NAMALWA (cell line): ENCODE measurements at regions not wholly inside any gene's neighbourhood (a gene's known extent, or its start where the extent isn't known, plus 50 kb on each side); places are given as distances from the start of the nearest gene placed in this dataset.

Experiments used
- DNase-seq: peaks from one replicate; pipeline ENCODE4 v3.0.0-alpha.2; 2015; ENCODE audit warnings: low spot score

DNA sequence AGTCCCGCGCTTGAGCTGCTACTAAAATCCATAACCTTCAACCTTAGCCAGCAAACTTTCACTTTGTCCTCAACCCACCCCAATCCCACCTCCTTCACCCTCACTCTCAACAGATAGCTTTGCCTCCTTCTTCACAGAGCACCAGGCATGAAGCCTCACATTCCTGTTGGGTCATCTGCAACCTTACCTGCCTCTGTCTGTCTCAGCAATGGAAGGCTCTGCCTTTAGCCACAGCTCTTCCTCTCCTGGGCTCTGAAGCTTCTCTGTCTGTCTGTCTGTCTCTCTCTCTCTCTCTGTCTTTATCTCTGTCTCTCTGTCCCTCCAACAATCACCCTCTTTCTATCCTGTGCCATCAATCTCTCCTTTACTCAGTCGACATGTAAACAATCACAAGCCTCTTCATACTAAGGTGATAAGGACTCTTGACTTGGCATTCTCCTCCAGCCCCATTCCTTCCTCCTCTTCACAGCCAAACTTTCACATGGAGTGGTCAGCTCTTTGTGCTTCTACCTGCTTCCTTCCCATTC, 220.8 kb downstream of the SPTSSA start:
- no peak for DNase-seq

DNA sequence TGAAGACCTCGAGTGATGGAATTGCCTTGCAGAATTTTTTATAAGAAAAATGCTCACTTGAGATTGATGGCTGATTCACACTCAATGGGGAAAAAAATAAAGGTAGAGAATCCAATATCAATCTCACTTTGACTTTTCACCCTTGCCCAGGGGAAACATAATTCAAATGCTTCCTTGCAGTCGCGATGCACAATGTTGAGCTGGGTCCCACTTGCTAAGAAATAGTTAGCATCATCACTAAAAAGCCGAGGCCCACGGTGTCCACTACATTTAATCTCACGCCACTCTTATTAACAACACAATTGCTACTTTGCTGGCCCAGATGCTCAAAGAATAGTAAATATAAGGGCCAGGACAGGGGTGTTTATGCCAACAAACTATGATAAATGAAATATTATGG, 223.4 kb downstream of the SPTSSA start:
- DNase-seq: no peak

DNA sequence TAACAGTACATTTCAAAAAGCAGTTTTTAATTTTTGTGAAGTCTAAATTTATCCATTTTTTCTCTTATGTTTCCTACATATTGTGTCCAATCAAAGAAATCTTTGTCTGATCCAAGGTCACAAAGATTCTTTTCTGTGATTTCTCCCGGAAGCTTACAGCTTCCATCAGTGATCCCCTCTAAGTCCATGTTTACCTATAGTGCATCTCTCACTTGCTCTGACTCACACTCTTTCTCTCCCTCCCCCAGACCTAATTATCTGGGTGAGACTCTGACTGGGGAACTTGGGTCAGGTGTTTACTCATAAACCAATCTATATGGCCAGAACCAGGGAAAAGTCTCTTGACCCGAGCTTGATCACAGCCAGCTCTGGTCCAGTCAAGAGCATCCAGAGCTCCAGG, 224.4 kb downstream of the SPTSSA start:
- no peak for DNase-seq

DNA sequence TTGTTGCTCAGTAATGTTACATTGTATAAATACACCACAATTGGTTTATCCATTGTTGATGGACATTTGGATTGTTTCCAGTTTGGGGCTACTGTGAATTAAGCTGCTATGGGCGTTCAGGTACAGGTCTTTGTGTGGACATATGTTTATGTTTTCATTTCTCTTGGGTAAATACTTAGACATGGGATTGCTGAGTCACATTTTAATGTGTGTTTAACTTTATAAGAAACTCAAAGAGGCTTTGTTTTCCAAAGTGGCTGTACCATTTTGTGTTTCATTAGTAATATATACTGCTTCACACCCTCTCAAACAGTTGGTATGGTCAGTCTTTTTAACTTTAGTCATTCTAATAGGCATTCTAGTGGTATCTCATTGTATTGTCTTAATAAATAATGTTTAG, 225.0 kb downstream of the SPTSSA start:
- DNase-seq: no peak

DNA sequence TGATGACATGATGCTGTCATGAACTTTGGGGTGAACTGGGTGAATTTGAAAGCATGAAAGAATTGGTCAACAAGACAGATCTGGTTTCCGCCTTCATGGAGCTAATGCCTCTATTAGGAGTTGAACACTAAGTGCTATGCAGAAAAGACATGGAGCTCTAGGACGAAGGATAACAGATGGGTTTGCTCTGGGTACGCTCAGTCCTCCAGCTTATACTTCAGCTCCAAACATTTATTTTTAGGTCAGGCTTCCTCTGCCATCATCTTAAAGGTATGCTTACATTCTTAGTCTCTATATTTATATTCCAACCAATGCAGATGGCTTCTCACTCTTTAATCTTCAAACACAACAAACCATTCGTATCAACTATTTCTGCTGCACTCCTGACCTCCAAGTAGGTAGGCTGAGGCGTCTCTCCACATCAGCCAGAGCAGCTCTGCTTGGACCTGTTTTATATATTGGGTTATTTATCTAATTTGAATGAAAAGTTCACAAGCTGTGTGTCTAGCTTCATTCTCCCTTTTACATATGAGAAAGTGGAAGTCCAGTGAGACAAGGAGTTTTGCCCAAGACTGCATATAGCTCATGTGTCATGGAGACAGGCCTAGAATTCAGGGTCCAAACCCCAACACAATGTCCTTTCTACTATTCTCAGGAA, 226.3 kb downstream of the SPTSSA start:
- no peak for DNase-seq

DNA sequence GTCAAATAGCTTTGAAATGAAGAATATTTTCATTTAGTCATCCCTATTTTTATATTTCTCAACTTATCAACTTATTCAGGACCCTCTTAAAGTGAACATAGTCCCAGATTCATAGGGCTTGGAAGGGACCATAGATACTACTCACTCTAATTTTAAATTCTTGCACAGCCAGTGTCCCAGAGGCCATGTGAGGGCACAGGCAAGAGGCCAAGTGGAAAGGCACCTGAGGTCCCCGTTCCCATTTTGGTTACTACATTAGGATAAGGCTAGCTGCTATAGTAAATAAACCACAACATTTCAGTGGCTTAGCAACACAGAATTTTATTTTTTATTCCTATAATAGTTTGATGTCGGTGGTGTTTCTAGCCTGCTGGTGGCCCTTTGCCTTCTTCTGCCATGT, 227.8 kb downstream of the SPTSSA start:
- no peak for DNase-seq

DNA sequence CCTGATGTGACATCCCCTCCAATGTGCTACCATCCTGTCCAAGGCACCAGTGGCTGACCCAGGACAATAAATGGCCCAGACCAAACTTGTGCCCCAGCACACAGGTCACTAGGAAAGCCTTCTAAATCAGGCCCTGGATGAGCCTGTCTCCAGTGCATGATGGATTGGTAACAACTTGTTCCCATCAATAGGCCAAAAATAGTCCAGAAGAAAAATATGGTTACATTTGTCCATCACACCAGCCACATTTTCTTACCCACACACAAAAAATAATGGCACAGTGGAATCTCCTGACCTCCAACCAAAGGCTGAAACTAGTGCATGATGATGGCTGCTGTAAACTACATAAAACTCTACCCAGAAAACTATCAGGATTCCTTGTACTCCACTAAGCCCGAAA, 228.4 kb downstream of the SPTSSA start:
- DNase-seq: no peak

DNA sequence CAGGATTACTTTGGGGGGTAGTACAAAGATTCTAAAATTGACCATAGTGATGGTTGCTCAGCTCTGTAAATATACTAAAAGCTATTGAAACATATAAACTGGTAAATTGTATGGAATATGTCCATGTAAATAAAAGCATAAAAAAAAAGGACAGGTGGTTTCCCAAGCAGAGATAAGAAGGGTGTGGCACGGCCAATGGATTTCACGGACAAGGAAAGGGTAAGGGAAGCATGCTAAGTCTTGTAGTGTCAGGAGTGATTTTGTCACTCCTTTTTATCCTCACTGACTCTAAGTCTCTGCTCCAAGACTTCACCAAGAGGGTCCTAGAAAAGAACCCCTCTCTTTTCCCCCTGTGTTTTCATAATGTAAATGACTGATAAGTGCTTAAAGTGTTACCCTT, 229.2 kb downstream of the SPTSSA start:
- no peak for DNase-seq

DNA sequence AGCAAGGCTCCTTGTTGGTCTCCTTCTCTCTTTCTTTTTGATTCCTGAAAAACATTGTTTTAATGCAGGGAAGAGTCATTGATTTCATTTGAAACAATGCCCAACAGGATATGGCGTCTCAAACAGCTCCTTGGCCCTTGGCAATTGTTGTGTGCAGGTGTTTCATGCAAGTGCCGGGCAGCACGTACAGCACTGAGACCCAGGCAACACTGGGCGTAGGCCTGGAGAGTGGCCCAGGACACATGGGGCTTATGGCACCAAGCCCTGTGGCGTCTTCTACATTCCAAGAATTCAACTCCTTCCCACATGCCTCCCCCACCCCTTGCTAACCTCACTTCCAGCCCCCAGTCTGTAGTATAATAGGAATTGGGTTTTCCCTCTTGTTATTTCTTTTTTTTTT, 230.4 kb downstream of the SPTSSA start:
- DNase-seq: no peak

DNA sequence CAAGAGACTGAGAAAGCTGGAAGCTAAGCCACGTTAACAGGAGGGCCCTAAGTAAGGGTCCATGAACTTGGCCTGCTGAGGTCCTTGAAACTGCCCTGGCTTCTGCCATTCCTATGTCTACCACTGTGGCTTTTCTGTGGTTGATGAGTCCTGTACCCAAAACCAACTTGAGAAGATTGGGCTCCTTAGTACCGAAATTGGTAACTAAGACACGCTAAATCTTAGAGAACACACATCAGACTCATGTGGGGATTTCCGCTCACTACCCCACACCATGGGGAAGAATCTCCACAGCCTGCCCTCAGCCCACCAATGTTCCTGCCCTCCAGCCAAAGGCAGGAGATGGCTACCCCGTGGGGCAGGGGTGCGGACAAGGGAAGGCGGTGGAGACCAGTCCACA, 232.9 kb downstream of the SPTSSA start:
- DNase-seq: no peak

DNA sequence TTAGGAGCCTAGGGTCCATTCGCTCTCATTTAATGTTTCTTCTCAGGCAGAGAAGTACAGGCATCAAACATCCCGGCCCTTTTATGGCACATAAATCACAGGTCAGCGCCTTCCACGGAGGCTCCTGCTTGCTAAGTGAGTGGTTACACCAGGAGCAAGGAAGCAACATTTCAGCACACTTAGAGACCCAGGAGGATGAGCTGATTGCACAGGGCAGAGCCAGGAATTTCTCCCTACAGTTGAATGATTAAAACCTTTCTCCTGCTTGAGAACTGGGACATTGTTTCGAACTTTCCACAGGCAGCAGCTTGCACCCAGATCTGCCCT, 233.4 kb downstream of the SPTSSA start:
- no peak for DNase-seq

DNA sequence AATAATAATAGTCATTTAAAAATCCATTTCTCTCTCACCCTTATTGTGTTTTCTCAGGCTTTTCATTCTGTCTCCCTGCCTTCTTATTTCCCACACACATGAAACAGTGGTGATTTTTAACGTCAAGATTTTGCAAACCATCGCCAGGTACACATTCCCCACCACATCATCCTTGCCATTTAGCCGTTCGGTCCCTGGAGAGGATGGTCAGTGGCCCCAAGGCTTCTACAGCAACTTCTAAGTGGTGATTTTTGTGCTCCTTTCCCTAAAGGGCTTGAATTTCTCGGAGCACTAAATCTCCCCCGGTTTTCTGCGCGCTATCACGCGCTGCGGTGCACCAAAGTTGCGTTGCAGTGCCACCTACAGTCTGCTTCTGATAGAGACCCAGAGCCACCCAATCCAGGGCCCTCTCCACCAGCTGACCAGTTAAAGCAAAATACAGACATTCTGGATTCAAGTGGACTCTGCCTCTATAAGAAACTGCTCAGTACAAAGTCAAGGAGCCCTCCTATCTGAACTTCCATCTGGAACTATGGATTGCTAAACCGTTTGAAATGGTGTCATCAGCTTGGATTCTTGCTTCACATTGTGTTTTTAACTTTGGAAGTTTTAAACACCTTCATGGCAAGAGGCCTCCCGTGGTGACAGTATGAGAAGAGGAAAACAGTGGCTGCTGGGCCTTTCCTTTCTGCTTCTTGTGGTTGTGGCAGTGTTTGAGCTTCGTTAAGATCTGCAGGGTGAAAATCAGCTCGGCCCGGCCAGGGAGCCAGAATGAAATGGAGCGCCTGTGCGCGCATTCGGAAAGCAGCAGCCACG, 234.0 kb downstream of the SPTSSA start:
- DNase-seq: peak; percentile 41

DNA sequence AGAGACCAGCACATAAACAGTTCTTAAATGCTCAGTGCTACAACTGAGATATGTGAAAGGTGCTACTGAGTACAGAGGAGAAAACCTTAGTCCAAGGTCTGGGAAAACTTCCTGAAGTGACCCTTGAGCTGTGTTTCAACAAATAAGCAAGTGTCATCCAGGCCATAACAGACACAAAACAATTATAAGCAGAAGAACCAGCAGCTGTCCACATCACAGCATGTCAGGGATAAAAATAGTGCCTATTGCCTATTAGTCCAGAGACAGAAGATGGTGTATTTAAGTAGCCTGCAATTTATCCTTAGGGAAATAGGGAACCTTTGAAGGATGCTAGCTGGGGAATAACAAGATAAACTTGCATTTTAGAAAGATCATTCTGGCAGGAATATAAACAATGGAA, 237.8 kb downstream of the SPTSSA start:
- no peak for DNase-seq

DNA sequence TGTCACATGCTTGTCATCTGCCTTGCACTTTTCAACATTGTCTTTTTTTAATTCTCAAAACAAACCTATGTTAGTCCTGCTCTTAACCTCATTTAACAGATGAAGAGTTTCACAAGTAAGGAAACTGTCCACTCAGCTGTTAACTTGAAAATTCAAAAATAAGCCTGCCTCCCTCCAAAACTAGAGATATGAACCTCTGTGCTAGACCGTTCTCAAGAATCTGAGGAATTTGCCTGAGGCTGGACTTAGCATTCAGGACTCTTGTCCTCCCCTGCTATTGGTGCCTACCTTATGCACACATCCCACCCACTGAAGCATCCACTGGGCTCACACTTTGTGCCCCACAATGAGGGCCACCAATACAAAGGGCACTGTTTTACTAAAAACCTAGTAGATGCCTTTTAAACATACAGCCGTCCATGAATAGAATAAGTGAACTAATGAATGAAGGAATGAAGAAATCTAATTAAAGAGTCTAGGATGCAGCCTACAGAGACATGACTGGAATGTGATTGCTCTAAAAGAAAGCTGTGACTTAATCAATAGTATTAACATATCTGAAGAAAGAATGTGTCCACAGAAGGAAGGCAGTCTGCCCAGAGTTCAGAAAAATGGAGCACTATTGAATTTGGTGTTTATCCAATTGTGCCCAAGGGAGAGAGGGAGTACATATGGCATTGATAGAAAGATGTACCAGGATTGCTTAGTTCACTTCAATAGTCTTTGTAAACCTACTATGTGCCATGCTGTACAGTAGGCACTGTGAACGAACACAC, 238.5 kb downstream of the SPTSSA start:
- no peak for DNase-seq

DNA sequence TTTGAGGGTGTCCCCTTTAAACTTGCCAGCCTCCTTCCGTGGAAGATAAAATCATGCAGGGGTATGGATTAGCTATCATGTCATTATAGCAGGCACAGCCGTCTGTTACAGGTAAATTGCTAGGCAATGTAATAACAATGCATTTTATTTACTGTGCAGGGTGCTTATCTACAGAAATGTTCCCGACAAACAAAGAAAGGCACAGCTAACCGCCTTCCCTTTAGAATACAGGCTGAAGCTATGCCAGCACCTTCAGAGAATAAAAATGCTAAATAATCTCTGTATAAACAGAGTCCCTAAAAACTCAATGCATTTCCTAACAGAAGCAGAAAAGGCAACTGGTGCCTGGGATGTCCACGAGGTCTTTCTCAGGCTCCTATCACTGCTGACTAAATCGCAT, 239.2 kb downstream of the SPTSSA start:
- DNase-seq: no peak

DNA sequence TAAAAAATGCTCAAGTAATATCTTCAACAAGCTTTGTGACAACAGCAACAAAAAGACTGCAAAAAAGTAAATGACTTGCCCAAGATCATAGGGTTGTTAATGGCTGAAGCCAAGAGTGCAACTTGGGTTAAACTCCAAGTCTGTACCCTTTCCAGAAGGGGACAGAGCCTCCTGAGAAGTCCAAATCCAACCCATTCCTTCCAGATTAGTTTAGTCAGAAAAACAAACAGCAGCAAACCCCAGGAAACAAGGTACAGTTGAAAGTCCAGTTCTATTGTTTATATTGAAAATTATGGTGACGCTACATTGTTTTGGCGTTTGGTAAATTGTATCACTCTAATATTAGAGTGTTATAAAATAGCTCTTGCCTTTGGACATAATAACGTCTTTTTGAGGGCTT, 239.9 kb downstream of the SPTSSA start:
- DNase-seq: no peak

DNA sequence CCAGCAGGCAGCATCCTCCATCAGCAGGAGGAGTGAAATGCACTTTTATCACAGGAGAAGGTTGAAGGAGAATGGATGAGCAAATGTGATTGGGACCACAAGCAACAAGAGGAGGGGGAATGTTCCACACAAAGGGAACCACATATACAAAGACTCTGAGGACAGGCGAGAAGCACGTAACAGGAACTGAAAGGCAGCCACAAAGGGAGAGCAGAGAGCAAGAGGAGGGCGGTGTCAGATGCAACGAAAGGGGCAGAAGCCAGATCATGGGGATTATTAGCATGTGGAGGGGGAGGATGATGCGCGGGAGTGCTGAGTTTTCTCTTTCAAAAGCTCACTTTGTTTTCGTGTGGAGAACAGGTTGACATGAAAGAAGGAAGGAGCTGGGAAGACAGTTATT, 241.1 kb downstream of the SPTSSA start:
- DNase-seq: no peak

DNA sequence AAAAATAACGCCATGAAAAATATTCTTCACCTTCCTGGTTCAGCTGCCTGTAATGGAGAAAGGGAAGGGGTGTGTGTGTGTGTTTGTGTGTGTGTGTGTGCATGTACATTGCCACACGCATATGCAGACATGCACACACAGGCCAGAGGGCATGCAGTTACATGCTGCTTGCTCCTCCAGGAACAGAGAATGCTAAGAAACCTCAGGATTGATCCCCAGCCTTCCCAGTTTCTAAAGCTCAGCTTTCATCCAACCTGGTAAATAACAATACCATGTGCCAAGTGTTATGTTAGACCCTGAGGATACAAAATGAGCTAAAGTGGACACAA, 241.7 kb downstream of the SPTSSA start:
- no peak for DNase-seq

DNA sequence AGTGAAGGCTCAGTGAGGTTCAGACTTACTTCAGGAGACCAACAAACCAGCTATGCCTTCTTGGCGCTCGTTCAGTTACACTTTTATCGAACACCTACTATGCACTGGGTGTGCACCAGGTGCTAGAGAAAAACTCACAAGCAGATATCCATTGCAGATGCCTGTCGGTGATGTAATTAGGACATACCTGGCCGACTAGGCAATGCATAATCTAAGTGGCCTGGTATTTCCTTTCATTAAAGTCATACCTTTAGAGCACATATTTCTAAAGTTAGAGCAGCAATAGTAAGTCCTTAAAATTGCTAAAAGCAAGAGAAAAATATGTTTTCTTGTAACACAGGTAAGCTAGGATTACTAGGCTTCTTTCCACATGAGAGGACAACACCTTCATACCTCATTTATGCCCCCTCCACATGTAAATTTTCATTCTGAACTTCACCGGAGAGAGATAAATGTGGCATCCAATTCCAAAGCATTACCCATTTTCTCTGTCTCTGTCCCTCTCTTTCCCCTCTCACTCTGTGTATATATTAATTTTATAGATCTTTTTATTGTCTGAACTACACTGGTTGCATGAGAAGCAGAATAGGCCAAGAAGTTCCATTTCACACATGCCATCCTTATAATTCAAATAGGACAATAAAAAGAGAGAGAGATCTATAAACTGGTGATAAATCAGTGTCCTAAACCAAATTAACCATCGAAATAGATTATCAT, 242.2 kb downstream of the SPTSSA start:
- no peak for DNase-seq

DNA sequence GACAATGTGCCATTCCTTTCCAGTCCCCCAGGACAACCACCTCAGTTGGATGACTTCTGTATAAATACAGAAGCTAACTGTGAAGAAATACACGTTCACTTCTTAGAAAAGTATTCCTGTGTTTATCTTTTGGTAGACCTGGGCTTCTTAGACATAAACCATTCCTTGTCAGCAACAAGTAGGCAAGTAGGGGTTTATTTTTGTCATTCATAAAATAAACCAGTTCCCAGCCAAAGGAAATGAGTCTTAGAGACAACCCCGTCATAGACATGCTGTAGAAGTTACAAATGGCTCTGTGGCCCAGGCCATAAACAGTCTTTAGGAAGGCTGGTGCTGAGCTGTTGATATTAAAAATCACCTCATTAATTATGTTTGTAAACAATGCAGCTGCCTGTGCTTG, 243.2 kb downstream of the SPTSSA start:
- DNase-seq: no peak

DNA sequence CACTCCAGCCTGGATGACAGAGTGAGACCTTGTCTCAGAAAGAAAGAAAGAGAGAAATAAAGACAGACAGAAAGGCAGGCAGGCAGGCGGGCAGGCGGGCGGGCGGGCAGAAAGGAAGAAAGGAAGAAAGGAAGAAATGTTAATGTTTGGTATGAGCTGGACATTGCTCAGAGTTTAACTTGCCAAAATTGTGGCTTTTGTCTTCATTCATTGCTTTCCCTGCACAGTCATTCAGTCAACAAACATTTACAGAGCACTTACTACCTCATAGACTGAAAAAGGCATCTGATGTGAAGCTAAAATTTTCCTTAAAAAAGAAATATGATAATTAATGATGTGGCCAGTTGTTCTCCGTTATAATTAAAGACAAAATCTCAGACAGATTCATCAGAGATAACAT, 247.1 kb downstream of the SPTSSA start:
- DNase-seq: no peak

DNA sequence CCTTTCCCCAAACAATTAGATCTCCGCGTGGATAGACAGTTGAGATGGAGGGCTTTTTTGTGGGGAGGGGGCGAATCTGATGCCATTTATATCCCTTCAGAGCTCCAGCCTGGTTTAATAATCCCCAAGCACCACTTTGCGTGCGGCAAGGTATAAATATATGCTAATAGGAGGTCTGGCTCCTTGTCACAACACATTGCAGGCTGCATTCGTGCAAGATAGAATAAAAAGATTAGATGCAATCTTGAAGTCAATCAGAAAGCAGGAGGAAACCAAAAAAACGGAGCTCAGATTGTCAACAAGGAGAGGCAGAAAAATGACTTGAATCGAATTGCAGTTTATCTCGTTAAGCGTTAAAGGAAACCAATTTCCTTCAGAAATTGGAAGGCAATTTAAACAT, 248.7 kb downstream of the SPTSSA start:
- DNase-seq: no peak
